ENCODE measurements at regions not wholly inside any gene's neighbourhood (a gene's known extent, or its start where the extent isn't known, plus 50 kb on each side); places are given as distances from the start of the nearest gene placed in this dataset.

GRCh38 chr22:49564666-49565515 is 262.8 kb downstream of the BRD1 start:
- ChIA-PET POLR2A (no interaction called here), CTCF (no interaction called here)
- Histone ChIP-seq H3K27ac (ENCODE audit: low read length) (no peak overlapping the region), H3K4me3 (ENCODE audit: low read depth in 2 of 2, low read length in 2 of 2) (no peak overlapping the region), H3K27me3 (ENCODE audit: control insufficient read depth, insufficient read depth, low read length) (peaks cover 3% of the 10 kb centered on the region), H3K36me3 (ENCODE audit: control insufficient read depth, insufficient read depth, low read length) (no peaks in the 10 kb centered on the region), H3K9me3 (ENCODE audit: control insufficient read depth, insufficient read depth, low read depth, low read length) (no peaks in the 10 kb centered on the region), H3K4me1 (ENCODE audit: control insufficient read depth, insufficient read depth, low read length) (no peaks in the 10 kb centered on the region)
- no TSS peak for BruUV-seq (replicated peaks)
- DNase-seq (ENCODE audit: low read depth, low spot score) (no peak), ATAC-seq (no peak)
- TF ChIP-seq, protein P1, sequence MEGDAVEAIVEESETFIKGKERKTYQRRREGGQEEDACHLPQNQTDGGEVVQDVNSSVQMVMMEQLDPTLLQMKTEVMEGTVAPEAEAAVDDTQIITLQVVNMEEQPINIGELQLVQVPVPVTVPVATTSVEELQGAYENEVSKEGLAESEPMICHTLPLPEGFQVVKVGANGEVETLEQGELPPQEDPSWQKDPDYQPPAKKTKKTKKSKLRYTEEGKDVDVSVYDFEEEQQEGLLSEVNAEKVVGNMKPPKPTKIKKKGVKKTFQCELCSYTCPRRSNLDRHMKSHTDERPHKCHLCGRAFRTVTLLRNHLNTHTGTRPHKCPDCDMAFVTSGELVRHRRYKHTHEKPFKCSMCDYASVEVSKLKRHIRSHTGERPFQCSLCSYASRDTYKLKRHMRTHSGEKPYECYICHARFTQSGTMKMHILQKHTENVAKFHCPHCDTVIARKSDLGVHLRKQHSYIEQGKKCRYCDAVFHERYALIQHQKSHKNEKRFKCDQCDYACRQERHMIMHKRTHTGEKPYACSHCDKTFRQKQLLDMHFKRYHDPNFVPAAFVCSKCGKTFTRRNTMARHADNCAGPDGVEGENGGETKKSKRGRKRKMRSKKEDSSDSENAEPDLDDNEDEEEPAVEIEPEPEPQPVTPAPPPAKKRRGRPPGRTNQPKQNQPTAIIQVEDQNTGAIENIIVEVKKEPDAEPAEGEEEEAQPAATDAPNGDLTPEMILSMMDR (IDR thresholded peaks at IDR 0.05) = no peak
- TF ChIP-seq REST (IDR thresholded peaks at IDR 0.05; ENCODE audit: insufficient read depth in 1 of 2, low read depth in 2 of 2, low read length in 1 of 2) = no peak
- TF ChIP-seq POLR2AphosphoS5 (IDR thresholded peaks at IDR 0.05; ENCODE audit: low read depth, low read length) = no peak
- no peak for TF ChIP-seq TCF7L2 (IDR thresholded peaks at IDR 0.05; ENCODE audit: low read depth, low read length)
- TF ChIP-seq SIN3A (IDR thresholded peaks at IDR 0.05; ENCODE audit: borderline replicate concordance, insufficient read depth, low read depth, low read length) = no peak
- intact Hi-C loops (cut with micrococcal nuclease; ENCODE audit: unreplicated experiment) = no loop called here
- in situ Hi-C loops (cut with HindIII; ENCODE audit: low pct_unique_long_range_greater_than_20kb, low sequenced_read_pairs) = no loop called here

GRCh38 chr22:49564054-49564453 is 263.6 kb downstream of the BRD1 start:
- intact Hi-C loops (cut with micrococcal nuclease; ENCODE audit: unreplicated experiment) = no loop called here
- DNase-seq (ENCODE audit: low read depth, low spot score) = no peak
- TF ChIP-seq POLR2AphosphoS5 (IDR thresholded peaks at IDR 0.05; ENCODE audit: low read depth, low read length) (no peak), TCF7L2 (IDR thresholded peaks at IDR 0.05; ENCODE audit: low read depth, low read length) (no peak), SIN3A (IDR thresholded peaks at IDR 0.05; ENCODE audit: borderline replicate concordance, insufficient read depth, low read depth, low read length) (no peak), REST (IDR thresholded peaks at IDR 0.05; ENCODE audit: insufficient read depth in 1 of 2, low read depth in 2 of 2, low read length in 1 of 2) (no peak)
- TF ChIP-seq, protein P1 (IDR thresholded peaks at IDR 0.05) = no peak
- no TSS peak for BruUV-seq (replicated peaks)
- Histone ChIP-seq H3K4me3 (ENCODE audit: low read depth in 2 of 2, low read length in 2 of 2) (no peak overlapping the region), H3K27me3 (ENCODE audit: control insufficient read depth, insufficient read depth, low read length) (peaks cover 4% of the 10 kb centered on the region), H3K4me1 (ENCODE audit: control insufficient read depth, insufficient read depth, low read length) (no peaks in the 10 kb centered on the region), H3K9me3 (ENCODE audit: control insufficient read depth, insufficient read depth, low read depth, low read length) (no peaks in the 10 kb centered on the region), H3K36me3 (ENCODE audit: control insufficient read depth, insufficient read depth, low read length) (no peaks in the 10 kb centered on the region), H3K27ac (ENCODE audit: low read length) (no peak overlapping the region)
- ATAC-seq = no peak
- in situ Hi-C loops (cut with HindIII; ENCODE audit: low pct_unique_long_range_greater_than_20kb, low sequenced_read_pairs) = no loop called here
- POLR2A ChIA-PET = no interaction called here
- CTCF ChIA-PET = no interaction called here

Data from Panc1 (cell line).